Globus pallidus (tissue), 1 donor: ENCODE measurements at regions not wholly inside any gene's neighbourhood (a gene's known extent, or its start where the extent isn't known, plus 50 kb on each side); places are given as distances from the start of the nearest gene placed in this dataset.

Source experiments
- DNase-seq: peaks from one replicate; pipeline ENCODE4 v3.0.0-alpha.2; 2015; ENCODE audit warnings: low spot score

DNA sequence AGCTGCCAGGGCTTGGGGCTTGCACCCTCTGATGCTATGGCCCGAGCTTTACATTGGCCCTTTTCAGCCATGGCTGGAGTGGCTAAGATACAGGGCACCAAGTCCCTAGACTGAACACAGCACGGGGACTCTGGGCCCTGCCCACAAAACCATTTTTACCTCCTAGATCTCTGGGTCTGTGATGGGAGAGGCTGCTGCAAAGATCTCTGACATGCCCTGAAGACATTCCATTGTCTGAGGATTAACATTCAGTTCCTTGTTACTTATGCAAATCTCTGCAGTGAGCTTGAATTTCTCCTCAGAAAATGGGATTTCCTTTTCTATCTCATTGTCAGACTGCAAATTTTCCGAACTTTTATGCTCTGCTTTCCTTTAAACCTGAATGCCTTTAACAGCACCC lies 337.0 kb upstream of the SMC2 start:
- DNase-seq: no peak

DNA sequence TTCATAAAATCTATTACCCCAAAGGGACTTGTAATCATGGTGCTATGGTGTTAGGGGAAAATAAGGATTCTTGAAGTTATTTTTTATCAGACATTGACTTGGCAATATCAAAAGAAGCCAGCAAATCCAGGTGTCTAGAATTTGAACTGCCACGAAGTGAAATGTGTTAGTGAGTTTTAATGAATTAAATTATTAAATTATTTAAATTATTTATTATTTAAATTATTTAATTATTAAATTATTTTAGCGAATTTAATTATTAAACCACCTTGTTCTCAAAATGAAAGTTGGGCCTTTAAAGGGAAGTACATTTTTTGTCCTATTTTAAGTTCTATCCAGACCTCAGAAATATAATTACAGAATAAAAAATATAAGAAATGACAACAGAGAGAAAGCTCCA lies 332.6 kb upstream of the SMC2 start:
- no peak for DNase-seq

- no peak for DNase-seq
Measured at GRCh38 chr9:103789686-103790085, 304.4 kb upstream of the SMC2 start.

- DNase-seq: no peak
Measured at GRCh38 chr9:103798620-103799019, 295.5 kb upstream of the SMC2 start.

DNA sequence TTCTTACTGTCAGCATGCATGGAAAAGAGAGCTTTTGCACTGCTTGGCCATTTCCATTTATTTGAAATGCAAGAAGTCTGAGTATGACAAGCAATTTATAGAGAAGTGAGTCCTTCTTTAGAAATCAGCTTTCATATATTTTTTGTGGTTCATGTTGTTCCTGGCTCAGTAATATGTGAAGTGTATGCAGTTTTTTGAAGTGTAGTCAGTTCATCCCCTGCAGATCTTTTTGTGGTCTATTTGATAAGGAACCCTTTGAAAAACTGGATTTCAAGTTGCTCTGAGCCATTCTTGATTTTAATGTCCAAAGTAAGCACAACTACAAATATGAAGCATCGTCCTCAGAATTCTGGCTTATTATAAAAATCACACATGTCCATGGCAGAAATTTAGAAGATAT lies 294.1 kb upstream of the SMC2 start:
- DNase-seq: no peak

- no peak for DNase-seq
Measured at GRCh38 chr9:103802068-103802467, 292.0 kb upstream of the SMC2 start.

DNA sequence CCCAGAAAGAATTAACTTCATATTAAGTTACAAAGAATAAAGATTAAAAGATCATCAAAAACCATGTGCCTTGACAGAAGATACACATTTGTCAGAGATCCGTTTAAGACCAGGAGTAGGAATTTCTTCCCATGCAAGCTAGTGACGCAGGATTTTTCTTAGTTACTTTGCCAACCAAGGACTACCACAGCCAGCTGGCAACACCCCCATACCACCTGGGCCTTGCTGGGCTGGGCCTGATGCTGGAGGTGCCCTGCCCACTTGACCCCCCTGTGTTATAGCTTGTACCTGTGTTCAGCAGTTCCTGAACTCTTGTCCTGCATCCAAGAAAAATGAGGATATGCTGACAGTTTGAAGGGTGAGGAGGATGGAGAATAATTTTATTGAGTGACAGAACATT lies 290.9 kb upstream of the SMC2 start:
- DNase-seq: no peak

DNA sequence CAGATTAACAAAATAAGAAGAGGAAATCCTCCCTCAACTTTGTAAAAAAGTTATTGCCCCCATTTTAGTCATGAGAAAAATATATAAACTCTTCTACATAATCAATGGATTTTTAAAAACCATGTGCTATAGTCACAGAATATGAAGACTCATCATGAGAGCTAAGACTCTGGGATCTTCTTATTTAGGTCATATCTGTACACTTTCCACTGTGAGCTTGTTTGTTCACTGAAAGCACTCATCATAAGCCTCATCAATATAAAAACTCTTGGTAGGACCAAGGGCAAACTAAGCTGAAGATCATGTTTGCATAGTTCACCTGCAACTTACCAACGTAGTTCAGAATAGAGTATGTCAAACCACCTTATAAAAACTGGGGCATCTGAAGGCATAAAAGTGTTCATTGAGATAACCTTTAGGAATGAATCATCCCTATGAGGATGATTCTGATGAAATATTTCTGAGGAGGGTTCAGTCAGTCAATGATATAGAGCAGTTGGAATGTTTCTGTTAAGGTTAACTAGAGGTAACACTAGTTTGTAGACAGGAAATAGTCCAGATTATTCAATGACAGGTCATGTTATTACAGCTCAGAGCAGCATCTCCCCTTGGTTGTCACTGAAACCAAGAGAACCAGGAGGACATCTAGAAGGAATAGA lies 289.9 kb upstream of the SMC2 start:
- no peak for DNase-seq

- DNase-seq: no peak
Measured at GRCh38 chr9:103809745-103810144, 284.4 kb upstream of the SMC2 start.

DNA sequence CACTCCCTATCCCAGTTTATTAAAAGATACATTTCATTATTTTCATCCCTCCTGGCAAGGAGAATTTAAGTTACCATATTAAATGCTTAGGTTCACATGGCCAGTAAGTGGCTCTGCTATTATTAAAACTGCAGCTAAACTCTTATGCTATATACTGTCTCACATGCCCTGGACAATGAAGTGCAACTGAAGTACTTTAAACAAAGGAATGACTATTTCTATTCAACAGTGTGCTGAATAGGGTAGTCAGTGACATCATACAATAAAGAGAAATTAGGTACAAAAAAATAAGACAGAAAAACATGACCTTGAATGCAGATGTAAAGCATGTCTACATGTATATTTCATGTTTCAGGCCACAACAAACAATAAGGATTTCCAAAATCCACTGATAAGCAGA lies 282.6 kb upstream of the SMC2 start:
- DNase-seq: no peak

DNA sequence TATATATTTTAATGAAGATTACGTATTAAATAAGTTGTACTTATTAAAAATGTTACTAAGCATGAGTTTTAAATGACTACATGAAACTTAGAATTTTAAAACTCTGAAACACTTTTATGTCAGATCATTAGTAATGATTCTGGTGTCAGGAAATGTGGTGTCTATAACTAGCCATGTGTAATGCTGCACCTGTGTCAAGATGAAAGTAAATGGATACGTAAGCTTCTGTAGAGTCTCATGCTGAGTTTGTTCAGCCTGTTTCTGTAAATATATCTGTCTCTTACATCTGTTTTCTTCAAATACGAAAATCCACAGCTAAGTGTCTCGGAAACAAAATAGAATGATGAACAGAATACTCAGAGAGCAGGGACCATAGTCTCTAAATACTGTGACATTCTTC lies 278.0 kb upstream of the SMC2 start:
- no peak for DNase-seq

GRCh38 chr9:103819936-103820335 lies 274.2 kb upstream of the SMC2 start:
- DNase-seq: no peak

DNA sequence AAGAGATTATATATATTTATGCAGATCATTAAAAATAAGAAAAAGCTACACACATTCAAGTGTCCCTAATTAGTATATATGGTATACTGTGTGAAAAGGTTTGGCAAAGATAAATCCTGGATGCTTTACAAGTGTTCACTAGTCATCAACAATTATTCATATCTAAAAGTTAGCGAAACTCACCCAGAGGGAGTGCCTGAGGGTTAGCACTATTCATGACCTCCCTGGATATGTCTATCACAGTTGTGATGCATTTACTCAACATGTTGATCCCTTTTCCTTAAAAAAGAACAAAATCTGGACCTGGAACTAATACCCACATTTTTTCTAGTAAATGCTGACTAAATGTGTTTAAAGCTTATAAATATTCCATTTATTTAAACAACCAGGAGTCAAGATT lies 273.0 kb upstream of the SMC2 start:
- DNase-seq: no peak

DNA sequence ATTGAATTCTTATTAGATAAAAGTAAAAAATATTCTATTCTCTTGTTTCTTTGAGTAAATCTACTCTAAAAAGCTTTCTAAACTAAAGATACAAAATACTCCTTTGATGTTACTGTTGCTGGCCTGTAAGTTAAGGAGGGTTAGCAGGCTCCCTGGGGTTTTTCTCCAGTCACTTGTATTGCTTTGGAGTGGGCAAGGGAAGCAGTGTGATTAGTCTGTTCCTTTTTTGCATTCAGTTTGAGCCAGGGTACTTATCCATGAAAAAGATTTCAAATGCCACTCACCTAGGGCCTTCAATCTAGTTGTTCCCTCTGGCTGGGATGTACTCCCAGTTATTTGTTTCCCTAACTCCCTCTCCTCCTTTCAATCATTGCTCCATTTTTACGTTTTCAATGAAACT lies 256.2 kb upstream of the SMC2 start:
- no peak for DNase-seq

DNA sequence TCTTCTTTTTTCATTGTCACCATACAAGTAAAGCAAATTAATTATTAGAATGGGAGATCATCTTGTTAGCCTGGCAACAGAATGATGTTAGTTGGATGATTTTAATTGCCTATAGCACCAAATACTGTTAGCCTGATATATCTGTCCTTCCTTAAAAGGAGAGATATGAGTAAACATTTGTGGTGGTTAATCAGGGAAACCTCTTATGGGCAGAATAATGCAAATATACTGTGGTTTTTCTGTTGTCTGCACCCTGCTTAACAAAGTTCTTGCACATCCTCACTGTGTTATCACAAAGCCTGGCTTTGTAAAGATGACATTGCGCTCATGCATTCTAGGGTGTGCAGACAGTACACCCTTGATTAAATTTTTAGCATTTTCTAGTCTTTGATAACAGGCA lies 254.9 kb upstream of the SMC2 start:
- DNase-seq: no peak

GRCh38 chr9:103867886-103868285 lies 226.2 kb upstream of the SMC2 start:
- no peak for DNase-seq

DNA sequence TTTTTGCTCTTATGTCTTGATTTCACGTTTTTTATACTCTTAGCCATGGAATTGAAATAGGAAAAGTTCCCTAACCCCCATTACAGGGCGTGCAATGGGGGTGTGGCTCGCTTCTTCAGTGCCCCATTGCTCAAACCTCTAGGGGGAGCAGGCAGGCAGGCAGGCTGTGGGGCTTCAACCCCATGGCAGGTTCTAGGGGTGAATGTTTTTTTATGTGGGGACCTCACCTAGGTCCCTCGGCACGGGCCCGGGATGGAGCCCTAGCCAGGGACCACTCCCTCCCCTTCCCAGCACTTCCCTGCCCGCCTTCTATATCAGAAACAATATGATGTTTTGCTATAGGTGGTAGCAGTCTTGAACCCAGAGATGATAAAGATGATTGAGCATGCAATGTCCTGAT lies 221.3 kb upstream of the SMC2 start:
- DNase-seq: no peak

GRCh38 chr9:103881419-103881818 lies 212.7 kb upstream of the SMC2 start:
- DNase-seq: no peak

DNA sequence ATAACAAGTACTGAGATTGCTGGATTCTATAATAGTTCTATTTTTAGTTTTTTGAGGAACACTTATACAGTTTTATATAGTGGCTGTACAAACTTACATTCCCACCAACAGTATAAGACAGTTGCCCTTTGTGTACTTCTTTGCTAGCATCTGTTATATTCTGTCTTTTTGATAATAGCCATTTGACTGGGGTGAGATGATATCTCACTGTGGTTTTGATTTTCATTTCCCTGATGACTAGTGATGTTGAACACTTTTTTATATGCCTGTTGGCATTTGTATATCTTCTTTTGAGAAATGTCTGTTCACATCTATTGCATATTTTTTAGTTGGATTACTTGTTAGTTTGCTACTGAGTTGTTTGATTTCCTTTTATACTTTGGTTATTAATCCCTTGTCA lies 204.1 kb upstream of the SMC2 start:
- no peak for DNase-seq

GRCh38 chr9:103894184-103894583 lies 199.9 kb upstream of the SMC2 start:
- DNase-seq: no peak

DNA sequence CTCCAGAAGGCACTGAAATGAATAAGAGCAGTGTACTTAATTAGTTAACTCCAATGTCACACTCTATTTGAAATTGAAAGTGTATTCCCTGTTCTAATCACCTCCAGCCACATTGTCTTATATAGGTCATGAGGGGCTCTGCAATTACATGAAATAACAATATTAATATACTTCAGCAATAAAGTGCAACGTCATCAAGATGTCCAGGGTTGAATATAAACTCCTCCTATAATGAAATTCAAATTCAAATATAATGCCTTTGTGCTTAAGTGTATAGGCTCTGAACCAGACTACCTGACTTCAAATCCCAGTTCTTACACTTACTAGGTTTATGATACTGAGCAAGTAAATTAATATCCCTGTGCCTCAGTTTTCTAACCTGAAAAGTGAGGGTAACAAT lies 195.6 kb upstream of the SMC2 start:
- DNase-seq: no peak

GRCh38 chr9:103899866-103900265 lies 194.2 kb upstream of the SMC2 start:
- no peak for DNase-seq

DNA sequence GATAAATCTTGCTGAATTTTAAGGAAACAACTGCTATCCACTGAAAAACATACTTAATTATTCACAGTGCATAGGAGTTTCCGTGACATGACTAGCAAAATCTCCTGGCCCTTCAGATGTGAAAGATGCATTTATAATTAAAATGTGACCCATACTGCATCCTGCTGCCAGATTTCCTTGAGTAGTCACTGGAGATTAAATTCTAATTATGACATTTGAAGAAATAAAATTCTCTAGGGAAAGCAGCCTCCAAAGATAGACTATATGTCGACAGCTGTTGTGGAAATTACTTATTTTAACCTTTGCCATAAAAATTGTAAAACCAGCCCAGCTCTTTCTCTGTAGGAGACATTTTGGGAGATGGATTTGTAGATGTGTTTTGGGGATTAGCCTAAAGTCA lies 193.6 kb upstream of the SMC2 start:
- DNase-seq: peak; percentile 10

DNA sequence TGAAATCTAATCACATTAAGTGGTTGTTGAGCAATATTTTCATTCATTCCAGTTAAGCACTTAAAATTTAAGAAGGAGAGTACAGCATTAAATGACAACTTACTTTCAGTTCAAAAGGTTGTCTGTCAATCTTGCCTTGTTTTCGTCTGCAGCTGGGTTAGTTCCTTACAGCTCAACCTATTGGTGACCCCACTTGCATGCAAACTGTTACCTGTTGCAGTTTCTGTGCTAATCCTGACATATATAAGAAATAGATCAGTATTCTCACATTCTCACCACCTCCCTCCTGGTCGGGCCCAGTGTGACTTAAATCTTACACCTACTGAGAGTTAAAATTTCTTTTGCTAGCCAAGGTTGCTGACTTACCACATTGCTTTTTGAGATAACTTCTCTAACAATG lies 191.8 kb upstream of the SMC2 start:
- no peak for DNase-seq

DNA sequence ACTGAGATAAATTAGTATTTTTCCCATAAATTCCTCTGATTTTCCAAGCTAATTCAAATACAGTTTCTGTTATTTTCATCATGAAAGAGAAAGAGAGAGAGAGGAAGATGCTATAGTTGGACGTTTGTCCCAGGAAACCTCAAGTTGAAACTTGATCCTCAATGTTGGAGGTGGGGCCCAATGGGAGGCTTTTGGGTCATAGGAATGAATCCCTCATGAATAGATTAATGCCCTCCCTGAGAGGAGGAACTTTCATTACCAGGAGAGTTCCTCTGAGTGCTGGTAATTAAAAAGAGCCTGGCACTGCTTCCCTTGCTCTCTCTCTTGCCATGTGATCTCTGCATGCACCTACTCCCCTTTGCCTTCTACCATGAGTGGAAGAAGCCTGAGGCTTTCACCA lies 189.9 kb upstream of the SMC2 start:
- DNase-seq: no peak
